ENCODE measurements at regions not wholly inside any gene's neighbourhood (a gene's known extent, or its start where the extent isn't known, plus 50 kb on each side); places are given as distances from the start of the nearest gene placed in this dataset.

DNA sequence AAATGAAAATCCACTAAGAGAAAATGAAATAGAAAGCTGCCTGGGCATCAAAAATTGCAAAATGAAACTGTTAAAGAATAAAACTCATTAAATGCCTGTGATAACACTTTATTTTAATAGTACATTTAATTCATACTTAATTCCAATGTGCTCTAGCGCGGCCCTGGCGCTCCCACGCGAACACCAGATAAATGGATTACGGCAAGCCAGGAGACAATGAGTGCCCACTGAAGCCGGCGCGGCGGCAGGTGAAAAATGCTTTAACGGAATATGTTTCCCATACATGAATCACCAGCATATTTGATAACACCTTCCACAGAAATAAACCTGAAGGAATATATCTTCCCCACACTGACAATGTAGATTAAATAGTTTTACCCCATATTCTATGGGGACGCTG, 245.5 kb downstream of the RBFOX3 start:
- no peak for FAIRE-seq

DNA sequence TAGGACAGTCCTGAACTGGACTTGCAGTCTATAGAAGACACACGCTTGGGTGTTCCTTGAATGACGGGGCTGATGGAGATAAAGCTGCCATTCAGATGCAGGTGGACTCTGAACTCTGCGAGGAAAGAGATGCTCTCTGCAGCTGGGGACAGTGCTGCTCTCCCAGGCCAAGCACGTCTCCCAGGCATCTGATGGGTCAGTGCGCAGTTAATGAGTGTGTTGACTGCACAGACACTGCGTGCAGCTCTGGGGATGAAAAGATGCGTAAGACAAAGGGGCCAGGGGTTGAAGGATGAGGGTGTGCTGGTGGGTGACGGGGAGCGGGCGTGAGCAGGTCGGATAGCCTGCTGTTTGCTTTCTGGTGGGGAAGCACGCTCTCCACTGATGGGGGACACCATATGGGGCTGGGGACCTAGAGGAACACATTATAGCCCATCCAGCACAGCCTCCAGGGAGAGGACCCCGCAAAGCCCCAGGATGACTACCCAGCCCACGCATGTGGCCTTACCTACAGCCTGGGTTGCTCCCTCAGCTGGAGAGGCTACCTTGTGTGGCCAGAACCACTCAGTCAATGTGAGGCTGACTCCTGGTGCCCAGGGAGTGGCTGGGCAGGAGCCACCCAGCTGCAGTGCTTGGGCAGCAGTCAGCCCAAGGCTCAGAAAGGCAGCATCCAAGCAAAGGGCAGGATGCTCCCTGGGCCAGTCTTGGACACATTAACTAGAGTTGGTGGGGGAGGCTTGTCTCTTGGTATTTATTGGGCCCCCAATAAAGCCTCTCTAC, 246.3 kb downstream of the RBFOX3 start:
- no peak for FAIRE-seq

DNA sequence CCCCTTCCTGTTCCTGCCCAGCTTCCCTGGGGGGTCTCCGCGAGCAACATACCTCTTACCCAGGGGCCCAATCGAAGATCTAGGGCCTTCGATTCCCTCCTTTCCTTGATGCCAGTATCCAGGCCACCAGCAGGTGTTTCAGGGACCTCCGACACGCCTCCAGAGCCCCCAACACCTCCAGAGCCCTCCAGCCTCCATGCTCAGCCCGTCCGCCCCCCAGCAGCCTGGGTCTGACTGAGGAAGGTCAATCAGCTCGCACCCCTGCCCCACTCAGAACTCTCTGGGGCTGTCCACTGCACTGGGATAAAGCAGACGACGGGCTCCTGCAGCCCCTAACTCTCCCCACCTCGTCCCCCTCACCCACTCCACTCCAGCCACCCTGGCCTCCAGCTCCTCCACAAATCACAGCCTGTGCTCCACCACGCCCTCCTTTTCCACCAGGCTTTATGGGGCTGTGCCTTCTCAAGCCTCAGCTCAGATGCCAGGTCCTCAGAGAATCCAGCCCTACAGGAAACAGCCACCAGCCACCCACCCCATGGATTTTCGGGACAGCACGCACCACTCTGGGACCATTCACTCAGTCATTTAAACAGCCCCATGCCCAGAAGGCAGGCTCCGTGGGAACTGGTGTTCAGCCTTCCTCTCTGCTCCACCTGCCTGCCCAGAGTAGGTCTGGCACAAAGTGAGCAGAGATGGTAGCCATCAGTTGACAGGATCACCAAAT, 247.1 kb downstream of the RBFOX3 start:
- no peak for FAIRE-seq

DNA sequence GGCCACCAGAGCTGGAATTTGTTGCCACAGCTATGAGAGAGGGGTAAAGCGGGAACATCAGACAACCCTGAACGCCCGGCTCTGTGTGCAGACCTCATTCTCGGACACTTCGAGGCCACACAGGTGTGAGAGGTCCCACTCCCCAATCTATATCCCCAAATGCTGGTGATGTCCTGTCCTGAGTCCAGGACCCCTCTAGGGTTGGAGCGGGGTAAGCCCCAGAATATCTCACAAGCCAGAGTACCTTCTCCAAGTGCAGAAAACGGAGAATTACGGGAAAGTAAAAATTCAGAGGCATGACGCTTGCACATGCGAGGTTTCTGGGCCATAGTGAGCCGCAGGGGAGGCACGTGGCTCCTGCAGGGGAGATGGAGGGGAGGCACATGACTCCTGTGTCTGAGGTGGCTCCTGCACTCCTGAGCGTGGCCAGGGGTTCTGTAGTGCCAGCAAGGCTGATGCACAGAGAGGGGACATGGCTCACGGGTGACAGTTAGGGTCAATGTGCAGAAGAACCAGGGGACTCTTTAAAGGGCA, 248.0 kb downstream of the RBFOX3 start:
- no peak for FAIRE-seq

DNA sequence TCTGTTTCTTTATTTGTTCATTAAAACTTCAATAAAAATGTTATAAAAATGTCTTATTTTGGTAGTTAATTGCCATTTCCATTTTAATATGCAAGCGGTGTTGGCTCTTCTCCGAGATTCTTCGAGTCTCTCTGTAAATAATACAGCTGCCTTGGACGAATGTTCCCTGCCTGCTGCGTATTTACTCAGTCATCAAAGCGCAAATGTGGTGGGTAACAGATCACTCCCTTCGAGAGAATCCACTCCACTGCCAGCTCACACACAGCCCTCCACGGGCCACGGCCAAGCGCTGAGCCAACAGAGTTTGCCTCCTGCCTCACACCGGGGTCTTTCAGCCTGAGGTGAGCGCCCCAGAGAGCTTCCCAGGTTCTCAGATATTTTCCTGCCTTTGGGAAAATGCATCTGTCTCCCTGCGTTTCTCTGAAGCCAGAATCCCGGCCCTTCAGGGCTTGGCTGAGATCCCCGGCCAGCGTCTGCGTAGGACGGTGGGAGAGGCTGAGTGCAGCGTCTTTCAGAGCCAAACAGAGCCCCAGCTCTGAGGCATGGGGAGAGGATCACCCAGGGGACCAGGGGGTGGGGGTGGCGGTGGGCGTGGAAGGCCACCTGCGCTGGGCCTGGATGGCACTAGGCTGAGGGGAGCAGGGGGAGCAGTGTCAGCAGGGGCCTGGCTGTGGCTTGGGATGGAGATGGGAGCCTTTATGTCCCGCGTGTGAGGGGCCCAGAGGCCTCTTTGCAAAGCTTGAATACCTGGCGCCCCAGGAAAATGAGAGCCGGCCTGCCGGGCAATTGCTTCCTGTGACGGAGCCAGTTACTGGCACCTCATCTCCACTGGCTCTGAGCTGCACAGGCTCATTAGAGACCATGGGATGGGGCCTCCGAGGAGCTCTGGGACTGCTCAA, 248.7 kb downstream of the RBFOX3 start:
- no peak for FAIRE-seq

DNA sequence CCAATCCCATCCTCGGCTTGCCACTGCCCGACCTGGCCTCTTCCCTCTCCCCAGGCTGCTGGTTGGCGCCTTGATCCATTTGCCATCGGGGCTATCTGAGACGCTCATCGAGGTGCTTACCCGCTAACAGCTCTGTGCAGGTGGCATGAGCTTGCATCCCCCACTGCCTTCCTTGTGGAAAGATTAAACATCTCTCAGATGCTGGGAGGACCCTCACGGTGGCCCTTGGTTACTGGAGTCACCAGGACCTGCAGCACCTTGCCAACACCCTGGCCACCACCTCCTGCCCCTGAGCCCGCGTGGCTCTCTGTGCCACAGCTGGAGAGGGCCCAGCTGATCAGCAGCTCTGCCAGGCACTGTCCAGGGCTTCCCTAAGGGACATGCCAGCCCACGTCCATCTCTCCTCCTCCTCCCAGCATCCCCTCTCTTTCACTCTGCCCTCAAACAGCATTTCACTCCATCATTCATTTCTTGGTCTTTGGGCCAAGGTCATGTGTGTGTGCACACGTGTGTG, 249.6 kb downstream of the RBFOX3 start:
- FAIRE-seq = no peak

DNA sequence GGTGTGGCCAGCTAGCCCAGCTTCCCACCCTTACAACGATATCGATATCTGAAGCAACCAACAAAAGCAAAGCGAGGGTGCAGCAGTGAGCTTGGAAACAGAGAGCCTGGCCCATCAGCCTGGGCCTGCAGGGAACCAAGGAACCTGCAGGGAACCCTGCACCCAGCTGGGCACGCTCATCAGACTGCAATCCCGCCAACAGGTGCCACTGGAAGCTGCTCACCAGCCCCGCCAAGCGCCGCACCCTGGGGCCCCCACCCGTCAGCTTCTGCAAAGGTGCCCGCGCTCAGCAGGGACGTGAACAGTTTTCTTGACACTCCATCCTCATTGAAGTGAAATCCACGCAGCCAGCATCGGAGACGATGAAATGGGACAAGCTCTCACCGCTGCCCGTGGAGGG, 250.7 kb downstream of the RBFOX3 start:
- no peak for FAIRE-seq

DNA sequence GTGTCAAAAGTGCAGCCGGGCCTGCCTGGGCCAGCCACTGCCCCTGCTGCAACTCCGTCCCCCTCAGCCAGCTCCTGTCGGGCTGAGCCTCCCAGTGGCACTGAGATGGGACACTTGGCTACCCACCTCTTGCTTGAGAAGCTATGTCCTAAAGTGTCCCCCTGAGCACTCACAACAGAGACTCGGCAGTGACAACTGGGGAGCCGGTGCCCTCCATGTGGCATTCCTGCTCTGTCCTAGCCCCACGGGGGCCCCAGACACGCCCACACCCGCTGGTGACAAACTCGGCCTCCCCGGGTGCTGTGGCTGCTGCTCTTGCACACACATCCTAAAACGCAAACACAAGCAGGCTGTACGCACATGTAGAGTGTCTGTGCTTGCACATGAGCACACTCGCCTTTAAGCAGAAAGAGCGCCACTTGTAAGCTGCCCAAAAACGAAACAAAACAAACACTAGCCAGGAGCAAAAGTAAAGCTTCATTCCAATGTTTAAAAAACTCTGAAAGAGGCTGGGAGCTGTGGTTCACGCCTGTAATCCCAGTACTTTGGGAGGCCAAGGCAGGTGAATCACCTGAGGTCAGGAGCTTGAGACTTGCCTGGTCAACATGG, 253.9 kb downstream of the RBFOX3 start:
- FAIRE-seq = no peak

DNA sequence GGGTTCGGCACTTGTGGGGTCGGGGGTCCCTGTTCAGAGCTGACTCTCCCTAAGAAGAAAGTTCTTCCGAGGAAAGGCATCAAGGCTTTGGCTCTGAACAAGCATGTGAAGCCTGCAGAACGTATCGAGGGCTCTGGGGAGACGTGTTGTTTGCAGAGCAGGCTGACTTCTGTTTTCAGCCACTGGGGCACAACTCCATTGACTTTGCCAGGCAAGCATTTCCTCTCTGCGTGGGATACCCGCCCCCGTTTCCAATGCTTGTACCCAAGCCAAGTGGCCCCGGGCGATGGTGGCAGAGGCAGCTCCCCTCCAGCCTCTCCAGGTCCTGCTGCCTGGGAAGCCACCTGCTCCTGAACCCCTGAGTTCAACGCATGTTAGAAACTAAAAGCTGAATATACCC, 255.7 kb downstream of the RBFOX3 start:
- FAIRE-seq = no peak

DNA sequence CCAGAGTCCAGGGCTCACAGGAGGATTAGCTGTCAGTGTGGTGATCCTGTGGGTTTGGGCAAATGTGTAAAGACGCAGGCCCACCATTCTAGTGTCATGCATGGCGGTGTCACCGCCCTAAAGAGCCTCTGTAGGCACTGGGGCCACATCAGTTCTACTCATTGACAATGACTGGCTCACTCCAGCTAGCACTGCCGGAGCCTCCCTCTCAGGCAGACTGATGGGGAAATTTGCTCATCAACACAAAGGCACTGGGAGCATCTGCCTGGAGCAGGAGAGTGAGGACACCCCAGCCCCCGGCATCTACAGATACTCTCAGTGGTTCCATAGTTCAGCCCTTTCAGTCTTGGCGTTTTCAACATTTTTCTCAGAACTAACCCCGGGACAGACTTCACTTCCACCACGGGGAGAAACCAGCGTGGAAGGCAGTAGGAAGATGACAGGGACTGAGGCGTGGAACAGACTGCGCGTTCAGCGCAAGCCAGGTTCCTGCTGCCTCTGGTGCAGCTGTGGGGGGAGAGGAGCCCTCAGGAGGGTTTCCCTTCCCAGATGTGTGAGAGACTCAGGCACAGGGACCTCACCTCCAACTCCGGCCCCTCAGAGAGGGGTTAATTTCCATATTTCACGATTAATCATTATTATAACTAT, 256.6 kb downstream of the RBFOX3 start:
- FAIRE-seq = no peak

DNA sequence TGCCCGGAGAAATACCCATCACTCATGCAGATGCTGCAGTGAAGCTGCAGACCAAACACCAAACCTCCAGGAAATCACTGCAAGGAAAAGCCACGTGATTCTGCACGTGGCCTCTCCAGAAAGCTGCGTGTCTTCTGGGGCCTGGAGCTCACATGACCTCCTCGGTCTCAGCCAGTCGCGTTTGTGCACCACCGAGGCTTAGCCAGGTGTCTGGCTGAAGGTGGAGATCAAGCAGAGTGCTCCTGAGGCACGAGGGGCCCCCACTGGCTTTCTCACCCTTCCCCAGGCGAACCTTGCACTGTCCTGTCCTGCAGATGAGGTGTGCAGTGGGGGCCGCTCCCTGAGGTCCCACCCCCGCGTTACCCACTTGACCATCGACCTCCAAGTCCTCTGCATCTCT, 257.3 kb downstream of the RBFOX3 start:
- FAIRE-seq = no peak

DNA sequence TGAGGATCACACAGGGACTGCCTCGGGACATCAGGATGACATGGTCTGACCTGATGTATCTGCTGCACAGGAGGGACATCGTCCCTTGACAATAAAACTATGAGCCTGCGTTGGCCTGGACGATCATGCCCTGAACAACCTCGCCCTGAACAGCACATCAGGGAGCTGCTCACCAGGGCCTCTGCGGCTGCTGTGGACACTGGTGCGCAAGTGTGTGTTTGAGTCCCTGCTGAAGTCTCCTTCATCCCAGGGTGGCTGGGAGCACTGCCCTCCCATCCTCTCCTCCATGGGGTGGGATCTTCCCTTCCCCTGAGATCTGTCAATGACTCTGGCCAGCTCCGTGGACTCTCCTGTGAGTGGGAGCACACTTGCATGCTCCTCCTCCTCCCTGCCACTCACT, 257.8 kb downstream of the RBFOX3 start:
- no peak for FAIRE-seq

DNA sequence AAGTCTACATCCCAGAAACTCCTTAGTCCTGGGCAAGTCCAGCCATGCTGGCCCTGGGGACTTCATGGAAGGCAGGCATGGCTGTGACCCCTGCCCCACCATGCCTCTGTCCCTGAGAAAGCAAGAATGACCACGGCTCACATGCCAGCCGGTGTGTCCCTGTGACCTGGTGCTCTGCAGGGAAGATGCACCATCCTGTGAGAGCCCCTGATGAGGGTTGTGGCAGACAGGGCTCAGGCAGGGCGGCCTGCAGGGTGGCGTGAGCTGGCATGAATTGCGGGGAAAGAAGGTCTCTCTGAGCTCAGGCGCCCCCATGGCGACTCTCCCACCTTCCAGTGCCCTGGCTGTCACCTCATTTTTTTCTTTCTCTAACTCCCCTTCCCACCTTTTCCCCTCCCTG, 260.3 kb downstream of the RBFOX3 start:
- FAIRE-seq = no peak

DNA sequence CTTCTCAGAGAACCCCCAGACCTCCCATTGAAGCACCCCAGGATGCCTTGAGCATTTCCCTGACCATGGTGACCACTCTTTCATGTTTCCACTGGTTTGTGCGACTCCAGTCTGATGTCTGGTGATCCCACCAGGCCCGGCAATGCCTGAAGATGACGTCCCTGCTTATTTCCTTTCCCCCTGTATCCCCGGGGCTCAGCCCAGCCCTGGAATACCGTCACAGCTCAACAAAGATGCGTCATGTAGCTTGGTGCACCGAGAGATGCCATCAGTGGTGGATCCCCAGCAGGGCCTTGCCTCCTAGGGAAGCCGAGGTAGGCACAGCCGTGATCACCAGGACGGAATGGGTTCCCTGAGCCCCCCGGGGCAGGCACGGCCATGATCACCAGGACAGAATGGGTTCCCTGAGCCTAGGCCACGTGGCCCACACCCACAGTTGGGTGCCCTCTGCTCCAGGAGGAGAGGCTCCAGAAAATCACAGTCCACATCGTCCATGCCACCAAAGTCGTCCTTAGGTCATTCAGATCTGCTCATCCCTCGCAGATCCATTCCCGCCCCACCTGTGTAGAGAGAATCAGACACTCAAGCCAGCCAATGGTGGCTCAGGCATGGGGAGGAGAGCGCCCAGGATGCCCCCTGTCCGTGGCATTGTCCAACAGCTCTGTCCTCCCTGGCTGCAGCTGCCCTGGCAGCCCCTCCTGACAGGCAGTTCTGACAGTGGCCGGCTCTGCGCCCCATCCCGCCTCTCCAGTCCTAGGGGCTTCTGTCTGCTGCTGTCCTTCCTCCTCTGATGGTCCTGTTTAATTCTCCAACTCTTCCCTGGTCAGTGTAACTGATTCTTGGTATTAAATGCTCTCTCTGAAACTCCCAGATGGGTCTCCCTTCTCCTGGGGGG, 261.1 kb downstream of the RBFOX3 start:
- FAIRE-seq = no peak

DNA sequence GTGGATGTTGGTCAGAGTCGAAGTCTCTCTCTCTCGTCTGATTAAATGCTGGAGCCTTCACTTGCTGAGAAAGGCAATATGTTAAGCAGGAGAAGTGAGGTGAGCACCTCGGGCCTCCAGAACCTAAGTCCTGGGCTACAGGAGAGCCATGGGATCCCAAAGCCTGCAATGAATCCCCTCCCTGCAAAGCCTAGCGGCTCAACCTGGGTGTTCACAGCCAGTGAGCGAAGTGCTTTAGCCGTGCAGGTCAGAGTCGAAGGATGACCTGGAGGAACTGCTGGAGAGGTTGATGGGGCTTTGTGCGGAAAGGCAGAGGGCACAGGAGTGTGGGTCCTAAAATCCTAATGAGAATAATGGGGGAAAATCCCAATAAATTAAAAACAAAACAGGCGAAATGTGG, 267.8 kb downstream of the ENGASE start:
- no peak for FAIRE-seq

DNA sequence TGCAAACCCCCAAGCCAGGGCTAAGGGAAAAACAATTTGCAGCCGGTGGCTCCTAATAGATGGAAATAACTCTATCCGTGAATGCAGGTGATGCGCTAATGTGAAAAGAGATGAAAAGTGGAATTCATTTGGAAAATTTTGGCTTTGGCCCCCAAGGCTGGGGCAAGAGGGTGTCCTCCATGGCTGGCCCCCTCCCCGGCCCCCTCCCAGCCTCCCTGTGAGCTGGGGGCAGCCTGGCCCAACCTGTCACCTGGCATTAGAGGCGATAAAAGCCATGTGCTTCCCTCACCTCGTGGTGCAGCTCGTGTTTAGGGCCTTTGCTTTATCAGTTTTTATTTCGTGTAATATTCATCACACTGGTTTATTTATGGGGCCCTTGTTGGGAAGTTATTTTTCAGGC, 267.2 kb downstream of the ENGASE start:
- no peak for FAIRE-seq

DNA sequence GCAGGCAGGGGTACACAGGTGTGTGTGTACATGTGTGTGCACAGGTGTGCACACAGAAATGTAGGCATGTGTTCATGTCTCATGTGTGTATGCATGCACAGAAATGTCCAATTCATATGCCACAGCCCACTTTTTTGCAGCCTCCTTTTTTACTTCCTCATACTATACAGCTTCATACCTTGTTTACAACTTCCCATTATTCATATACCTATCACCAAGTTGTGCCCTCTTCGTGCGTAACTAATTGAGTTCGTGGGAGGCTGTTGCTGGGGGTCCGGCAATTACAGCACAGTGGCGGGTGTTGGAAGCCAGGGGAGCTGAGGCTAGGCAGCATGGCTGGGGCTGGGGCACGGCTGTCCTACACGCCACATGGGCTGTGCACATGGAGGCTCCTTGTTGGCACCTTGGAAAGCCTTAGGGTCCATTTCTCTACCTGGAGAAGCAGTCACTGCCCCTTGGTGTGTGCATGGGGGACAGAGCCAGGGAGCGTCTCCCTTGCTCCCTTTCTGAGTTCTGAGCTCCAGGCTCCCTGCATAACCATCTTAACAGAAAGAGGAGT, 266.7 kb downstream of the ENGASE start:
- no peak for FAIRE-seq

DNA sequence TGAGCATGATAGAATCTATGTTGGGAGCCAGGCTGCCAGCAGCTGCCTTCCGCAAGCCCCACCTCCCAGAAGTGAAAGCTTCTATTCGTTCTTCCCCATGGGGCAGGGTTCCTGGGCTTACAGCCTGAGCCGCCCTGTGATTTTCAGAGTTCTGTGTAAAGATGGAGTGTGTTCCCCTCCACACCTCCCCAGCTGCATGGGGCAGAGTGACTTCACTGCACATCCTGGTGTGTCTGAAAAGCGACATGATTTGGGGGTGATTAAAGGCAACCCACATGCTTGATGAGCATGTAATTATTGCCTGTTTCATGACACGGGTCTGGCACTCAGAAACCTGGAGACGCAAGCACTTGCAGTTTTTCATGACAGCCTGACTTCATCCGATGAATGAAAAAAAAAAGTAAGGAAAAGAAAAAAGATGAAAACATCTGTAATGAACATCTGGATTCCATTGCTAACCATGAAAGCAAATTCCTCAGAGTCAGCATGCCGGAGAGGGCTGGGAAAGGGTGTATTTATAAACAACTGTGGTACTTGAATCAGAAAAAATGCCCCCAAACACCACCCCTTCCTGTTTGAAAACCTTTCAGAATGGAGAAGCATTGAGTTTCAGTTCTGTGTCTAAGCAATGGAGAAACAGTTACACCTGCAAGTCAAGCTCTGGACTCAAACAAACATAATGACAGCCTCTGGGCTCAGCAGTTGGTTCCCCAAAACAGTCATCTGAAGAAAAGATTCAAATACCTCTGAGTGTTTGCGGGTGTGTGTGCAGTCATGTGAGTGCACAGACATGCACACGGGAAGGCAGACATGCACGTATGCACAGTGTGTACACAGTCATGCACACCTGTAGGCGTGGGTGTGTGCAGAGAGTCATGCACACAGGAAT, 266.0 kb downstream of the ENGASE start:
- FAIRE-seq = no peak

DNA sequence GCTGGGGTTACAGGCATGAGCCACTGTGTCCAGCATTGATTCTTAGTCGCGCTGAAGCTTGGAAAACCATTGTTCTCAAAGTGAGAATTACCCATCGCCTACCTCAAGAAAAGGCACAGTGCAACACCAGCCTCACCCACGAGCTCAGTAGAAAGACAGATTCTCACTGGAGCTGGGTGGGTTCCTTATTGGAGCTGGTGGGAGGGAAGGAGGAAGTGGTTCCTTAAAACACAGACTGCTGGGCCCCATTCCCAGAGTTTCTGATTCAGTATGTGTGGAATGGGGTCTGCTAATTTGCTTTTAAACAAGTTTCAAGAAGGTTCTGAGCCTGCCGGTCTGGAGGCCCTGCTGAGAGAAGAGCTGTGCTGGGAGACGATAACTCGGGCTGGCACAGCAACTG, 264.7 kb downstream of the ENGASE start:
- FAIRE-seq = no peak

DNA sequence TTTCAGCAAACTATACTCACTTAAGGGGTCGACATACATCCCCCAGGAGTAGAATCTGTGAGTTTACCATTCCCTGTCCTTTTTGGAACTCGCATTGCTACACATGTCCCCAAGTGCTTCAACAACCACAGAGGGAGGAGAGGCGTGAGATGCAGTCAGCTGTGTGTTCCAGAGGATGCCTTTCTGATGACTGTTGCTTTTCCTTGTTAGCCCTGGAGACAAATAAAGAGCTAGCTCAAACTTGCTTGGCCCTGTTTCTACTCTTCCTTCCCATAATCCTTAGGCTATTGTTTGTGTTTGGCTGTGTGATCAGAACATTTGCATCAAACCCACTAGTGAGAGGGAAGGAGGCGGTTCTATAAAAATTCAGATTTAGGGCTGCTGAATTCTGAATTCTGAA, 264.0 kb downstream of the ENGASE start:
- no peak for FAIRE-seq
